Tibial artery (tissue), 4 donors: ENCODE measurements at regions not wholly inside any gene's neighbourhood (a gene's known extent, or its start where the extent isn't known, plus 50 kb on each side); places are given as distances from the start of the nearest gene placed in this dataset.

ENCODE experiments used
- DNase-seq, 2 donors: peaks; one replicate each; pipeline ENCODE4 v3.0.0-alpha.2; 2019
- H3K27ac ChIP-seq, 2 donors: fragments of 200-600 bp; sonication (generic) in 1 of 2; 1 replicate in 1 of 2; 2 replicates in 1 of 2; pipeline ENCODE4 v1.5.1; 2018 to 2019; ENCODE audit warnings: mild to moderate bottlenecking in 1 of 2
- H3K27me3 ChIP-seq, 2 donors: fragments of 200-600 bp; sonication (generic) in 1 of 2; one replicate each; pipeline versions ENCODE4 v1.5.1 to v1.6.0; 2016 to 2019
- H3K36me3 ChIP-seq, 3 donors: fragments of 200-600 bp; sonication (generic) in 2 of 3; one replicate each; pipeline ENCODE4 v1.5.1; 2016 to 2019; ENCODE audit warnings: mild to moderate bottlenecking in 2 of 3
- H3K4me1 ChIP-seq, 4 donors: fragments of 200-600 bp; sonication (generic) in 2 of 4; 1 replicate in 3 of 4; 2 replicates in 1 of 4; pipeline ENCODE4 v1.5.1; 2016 to 2019
- H3K4me3 ChIP-seq, 2 donors: fragments of 200-600 bp; sonication (generic) in 1 of 2; 1 replicate in 1 of 2; 2 replicates in 1 of 2; pipeline ENCODE4 v1.5.1; 2018 to 2019; ENCODE audit warnings: mild to moderate bottlenecking in 2 of 2
- H3K9me3 ChIP-seq, 3 donors: fragments of 200-600 bp; sonication (generic) in 1 of 3; one replicate each; pipeline ENCODE4 v1.5.1; 2016 to 2019
- CTCF ChIP-seq, 2 experiments: fragments of 200-600 bp in 1 of 2; fragments of 450-650 bp in 1 of 2; IDR thresholded peaks; one replicate each; pipeline ENCODE4 v1.5.1; 2017 to 2019; ENCODE audit warnings: antibody characterized with exemption in 2 of 2, mild to moderate bottlenecking in 1 of 2, moderate library complexity in 1 of 2
- intact Hi-C: fragments of 100-400 bp; cut with DNase I; formaldehyde crosslinking; loops from one replicate; pipeline ENCODE4 v1.15.0; 2023; ENCODE audit warnings: low total_unique reads

GRCh38 chr1:14143777-14144176 is 443.8 kb downstream of the PRDM2 start:
- no peak for DNase-seq
- Histone ChIP-seq H3K4me3 (no peak overlapping the region), H3K27me3 (no peaks in the 10 kb centered on the region), H3K36me3 (no peaks in the 10 kb centered on the region), H3K9me3 (no peaks in the 10 kb centered on the region), H3K27ac (no peak overlapping the region), H3K4me1 (peaks cover 0 to 29% (median 25%) of the 10 kb centered on the region in 4 donors)
- no peak for TF ChIP-seq CTCF (IDR thresholded peaks at IDR 0.05)
- intact Hi-C loops: no loop called here

GRCh38 chr1:14148526-14148925 is 448.5 kb downstream of the PRDM2 start:
- no peaks in the 10 kb centered on the region for H3K4me1 ChIP-seq
- intact Hi-C loops: no loop called here
- H3K27me3 ChIP-seq: no peaks in the 10 kb centered on the region
- no peak overlapping the region for H3K4me3 ChIP-seq
- DNase-seq: no peak
- H3K36me3 ChIP-seq: no peaks in the 10 kb centered on the region
- no peak overlapping the region for H3K27ac ChIP-seq
- no peak for TF ChIP-seq CTCF (IDR thresholded peaks at IDR 0.05)
- H3K9me3 ChIP-seq: no peaks in the 10 kb centered on the region

GRCh38 chr1:14149431-14149830 is 449.1 kb upstream of the KAZN start:
- Histone ChIP-seq H3K36me3 (no peaks in the 10 kb centered on the region), H3K4me3 (no peak overlapping the region), H3K27me3 (no peaks in the 10 kb centered on the region), H3K9me3 (no peaks in the 10 kb centered on the region), H3K4me1 (no peaks in the 10 kb centered on the region), H3K27ac (no peak overlapping the region)
- TF ChIP-seq CTCF (IDR thresholded peaks at IDR 0.05): no peak
- DNase-seq: no peak
- intact Hi-C loops: no loop called here

GRCh38 chr1:14156543-14156942 is 441.9 kb upstream of the KAZN start:
- no peak for TF ChIP-seq CTCF (IDR thresholded peaks at IDR 0.05)
- Histone ChIP-seq H3K27me3 (no peaks in the 10 kb centered on the region), H3K36me3 (no peaks in the 10 kb centered on the region), H3K4me3 (no peak overlapping the region), H3K27ac (no peak overlapping the region), H3K4me1 (no peaks in the 10 kb centered on the region), H3K9me3 (peaks cover 0 to 12% (median 0%) of the 10 kb centered on the region in 3 donors)
- DNase-seq: no peak
- intact Hi-C loops: no loop called here

- no peak for TF ChIP-seq CTCF (IDR thresholded peaks at IDR 0.05)
- H3K9me3 ChIP-seq: peaks cover 0 to 12% (median 0%) of the 10 kb centered on the region in 3 donors
- intact Hi-C loops: no loop called here
Observed at GRCh38 chr1:14160781-14161180, 437.7 kb upstream of the KAZN start.

GRCh38 chr1:14163246-14163645 is 435.2 kb upstream of the KAZN start:
- no peaks in the 10 kb centered on the region for H3K36me3 ChIP-seq
- H3K27me3 ChIP-seq: no peaks in the 10 kb centered on the region
- TF ChIP-seq CTCF (IDR thresholded peaks at IDR 0.05): no peak
- DNase-seq: no peak
- intact Hi-C loops: no loop called here
- peaks cover 0 to 4% (median 0%) of the 10 kb centered on the region in 4 donors for H3K4me1 ChIP-seq
- no peak overlapping the region for H3K4me3 ChIP-seq
- H3K9me3 ChIP-seq: no peaks in the 10 kb centered on the region
- H3K27ac ChIP-seq: no peak overlapping the region

More at GRCh38 chr1:14160781-14161180, 437.7 kb upstream of the KAZN start:
- H3K4me1 ChIP-seq: peaks cover 0 to 4% (median 0%) of the 10 kb centered on the region in 4 donors
- H3K27me3 ChIP-seq: no peaks in the 10 kb centered on the region
- no peak for DNase-seq
- H3K36me3 ChIP-seq: no peaks in the 10 kb centered on the region
- H3K4me3 ChIP-seq: no peak overlapping the region
- H3K27ac ChIP-seq: no peak overlapping the region
